Adrenal gland (tissue), 5 donors: ENCODE measurements at regions not wholly inside any gene's neighbourhood (a gene's known extent, or its start where the extent isn't known, plus 50 kb on each side); places are given as distances from the start of the nearest gene placed in this dataset.

Experiments
- CTCF ChIP-seq, 6 experiments: fragments of 450-650 bp in 4 of 6; fragments of 200-600 bp in 2 of 6; sonication (generic) in 1 of 6; IDR thresholded peaks; 1 replicate in 5 of 6; 2 replicates in 1 of 6; pipeline versions ENCODE4 v1.5.1 to v1.8.0; 2016 to 2021; ENCODE audit warnings: antibody characterized with exemption in 6 of 6, mild to moderate bottlenecking in 2 of 6, moderate library complexity in 1 of 6
- POLR2A ChIP-seq, 2 donors: fragments of 450-650 bp; IDR thresholded peaks; one replicate each; pipeline ENCODE4 v1.6.1; 2017; ENCODE audit warnings: antibody characterized with exemption in 2 of 2, mild to moderate bottlenecking in 2 of 2, moderate library complexity in 1 of 2
- donor health status: DM: no; HTN: no; CAD: no.

DNA sequence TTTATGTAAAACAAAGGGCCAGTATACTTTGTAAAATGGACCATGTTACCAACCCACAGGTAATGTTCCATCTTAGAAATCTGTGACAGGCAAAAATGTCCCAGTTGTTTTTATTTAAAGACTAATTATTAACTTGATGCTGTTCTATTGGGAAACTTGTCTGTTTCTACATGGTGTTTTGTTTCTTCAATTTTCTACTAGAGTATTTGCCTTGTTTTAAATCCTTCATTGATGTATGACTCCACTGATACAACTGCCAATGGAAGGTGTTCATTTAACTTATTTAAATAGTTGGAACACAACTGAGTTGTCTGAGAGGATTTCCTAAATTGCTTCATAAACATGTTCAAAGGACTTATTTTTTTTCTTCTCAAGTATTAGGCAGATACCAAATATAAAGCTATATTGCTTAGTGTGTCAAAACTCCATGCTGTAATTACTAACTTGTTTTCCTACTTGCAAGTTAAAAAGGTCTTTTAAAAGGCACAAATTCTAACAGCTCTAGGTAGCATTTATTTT is 152.0 kb upstream of the XPO1 start:
- TF ChIP-seq POLR2A (IDR thresholded peaks at IDR 0.05) (no peak), CTCF (IDR thresholded peaks at IDR 0.05) (no peak)
